Smooth muscle cell (in vitro differentiated cells): ENCODE measurements at regions not wholly inside any gene's neighbourhood (a gene's known extent, or its start where the extent isn't known, plus 50 kb on each side); places are given as distances from the start of the nearest gene placed in this dataset.

Experiments
- DNase-seq: peaks from one replicate; lab custom pipeline; 2025; ENCODE audit not compliant: unreplicated experiment; lab: John Stamatoyannopoulos, UW
- H2AFZ ChIP-seq: fragments of 200-600 bp; sonication (generic); 2 replicates; pipeline ENCODE4 v1.6.0; 2016; ENCODE audit warnings: antibody characterized with exemption, low read depth, mild to moderate bottlenecking
- H3F3A ChIP-seq: fragments of 200-600 bp; sonication (generic); 2 replicates; pipeline ENCODE4 v1.6.0; 2017; ENCODE audit warnings: antibody characterized with exemption, low read depth
- H3K27ac ChIP-seq: fragments of 200-600 bp; sonication (generic); 2 replicates; pipeline ENCODE4 v1.5.1; 2016; ENCODE audit warnings: low read depth, mild to moderate bottlenecking
- H3K27me3 ChIP-seq: fragments of 200-600 bp; sonication (generic); 2 replicates; pipeline ENCODE4 v1.6.1; 2016; ENCODE audit warnings: low read depth, mild to moderate bottlenecking
- H3K36me3 ChIP-seq: fragments of 200-600 bp; sonication (generic); 2 replicates; pipeline ENCODE4 v1.5.1; 2016; ENCODE audit warnings: low read depth
- H3K4me1 ChIP-seq: fragments of 200-600 bp; sonication (generic); 2 replicates; pipeline ENCODE4 v1.5.1; 2016; ENCODE audit warnings: low read depth
- H3K4me2 ChIP-seq: fragments of 200-600 bp; sonication (generic); 2 replicates; pipeline ENCODE4 v1.6.0; 2016; ENCODE audit warnings: mild to moderate bottlenecking
- H3K4me3 ChIP-seq: fragments of 200-600 bp; sonication (generic); 2 replicates; pipeline ENCODE4 v1.5.1; 2016; ENCODE audit warnings: mild to moderate bottlenecking
- H3K79me2 ChIP-seq: fragments of 200-600 bp; sonication (generic); 2 replicates; pipeline ENCODE4 v1.6.0; 2016; ENCODE audit warnings: low read depth, mild to moderate bottlenecking
- H3K9ac ChIP-seq: fragments of 200-600 bp; sonication (generic); 2 replicates; pipeline ENCODE4 v1.6.0; 2016; ENCODE audit warnings: low read depth
- H3K9me3 ChIP-seq: fragments of 200-600 bp; sonication (generic); replicated peaks from 2 replicates; pipeline ENCODE4 v1.5.1; 2016; ENCODE audit warnings: low read depth
- H4K20me1 ChIP-seq: fragments of 200-600 bp; sonication (generic); 2 replicates; pipeline ENCODE4 v1.6.0; 2016; ENCODE audit warnings: low read depth
- WGBS: methylation state at CpG from one replicate; pipeline ENCODE4 v1.1.7; 2016; ENCODE audit warnings: low lambda C conversion rate; 5-methylcytosine and 5-hydroxymethylcytosine counted together
- TF ChIP-seq, protein P1 (sequence below): fragments of 200-600 bp; sonication (generic); IDR thresholded peaks from 2 replicates; pipeline ENCODE4 v1.5.1; 2017; ENCODE audit warnings: borderline replicate concordance, mild to moderate bottlenecking, antibody characterized with exemption; ENCODE audit not compliant: insufficient read depth, poor library complexity, severe bottlenecking

DNA sequence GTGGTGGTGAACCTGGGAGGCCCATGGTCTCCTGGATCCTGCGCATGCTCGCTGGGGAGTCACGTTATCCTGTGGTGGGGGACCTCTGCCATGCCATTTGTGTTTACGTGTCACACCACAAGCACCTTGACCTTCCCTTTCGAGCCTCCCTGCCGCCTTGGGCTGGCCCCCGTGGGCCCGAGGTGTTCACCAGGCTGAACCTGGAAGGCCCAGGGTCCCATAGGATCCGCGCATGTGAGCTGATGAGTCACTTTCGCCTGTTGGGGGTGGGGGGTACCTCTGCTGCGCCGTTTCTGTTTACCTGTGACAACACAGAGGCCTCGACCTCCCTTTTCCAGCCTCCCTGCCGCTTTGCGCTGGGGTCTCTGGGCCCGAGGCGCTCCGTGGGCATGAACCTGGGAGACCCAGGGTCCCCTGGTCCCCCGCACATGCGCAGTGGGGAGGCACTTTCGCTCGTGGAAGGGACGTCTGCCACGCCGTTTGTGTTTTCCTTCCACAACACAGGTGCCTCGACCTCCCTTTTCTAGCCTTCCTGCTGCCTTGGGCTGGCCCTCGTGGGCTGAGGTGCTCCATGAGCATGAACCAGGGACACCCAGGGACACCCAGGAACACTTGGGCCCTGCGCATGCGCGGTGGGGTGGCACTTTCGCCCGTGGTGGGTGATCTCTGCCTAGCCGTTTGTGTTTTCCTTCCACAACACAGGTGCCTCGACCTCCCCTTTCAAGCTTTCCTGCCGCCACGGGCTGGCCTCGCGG, 334.1 kb downstream of the ALG10 start:
- Histone ChIP-seq H3K27me3 (no peaks in the 10 kb centered on the region), H3K79me2 (no peaks in the 10 kb centered on the region), H3K4me3 (no peak overlapping the region), H3K9me3 (no peaks in the 10 kb centered on the region), H3K4me2 (no peak overlapping the region), H3K27ac (no peak overlapping the region), H4K20me1 (no peaks in the 10 kb centered on the region), H2AFZ (no peak overlapping the region), H3K36me3 (no peaks in the 10 kb centered on the region), H3F3A (no peaks in the 10 kb centered on the region), H3K4me1 (no peaks in the 10 kb centered on the region), H3K9ac (no peak overlapping the region)
- no peak for DNase-seq
- 78% methylated on average over 39 of the region's 39 CpGs for WGBS
- TF ChIP-seq, protein P1, sequence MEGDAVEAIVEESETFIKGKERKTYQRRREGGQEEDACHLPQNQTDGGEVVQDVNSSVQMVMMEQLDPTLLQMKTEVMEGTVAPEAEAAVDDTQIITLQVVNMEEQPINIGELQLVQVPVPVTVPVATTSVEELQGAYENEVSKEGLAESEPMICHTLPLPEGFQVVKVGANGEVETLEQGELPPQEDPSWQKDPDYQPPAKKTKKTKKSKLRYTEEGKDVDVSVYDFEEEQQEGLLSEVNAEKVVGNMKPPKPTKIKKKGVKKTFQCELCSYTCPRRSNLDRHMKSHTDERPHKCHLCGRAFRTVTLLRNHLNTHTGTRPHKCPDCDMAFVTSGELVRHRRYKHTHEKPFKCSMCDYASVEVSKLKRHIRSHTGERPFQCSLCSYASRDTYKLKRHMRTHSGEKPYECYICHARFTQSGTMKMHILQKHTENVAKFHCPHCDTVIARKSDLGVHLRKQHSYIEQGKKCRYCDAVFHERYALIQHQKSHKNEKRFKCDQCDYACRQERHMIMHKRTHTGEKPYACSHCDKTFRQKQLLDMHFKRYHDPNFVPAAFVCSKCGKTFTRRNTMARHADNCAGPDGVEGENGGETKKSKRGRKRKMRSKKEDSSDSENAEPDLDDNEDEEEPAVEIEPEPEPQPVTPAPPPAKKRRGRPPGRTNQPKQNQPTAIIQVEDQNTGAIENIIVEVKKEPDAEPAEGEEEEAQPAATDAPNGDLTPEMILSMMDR, result no peak

DNA sequence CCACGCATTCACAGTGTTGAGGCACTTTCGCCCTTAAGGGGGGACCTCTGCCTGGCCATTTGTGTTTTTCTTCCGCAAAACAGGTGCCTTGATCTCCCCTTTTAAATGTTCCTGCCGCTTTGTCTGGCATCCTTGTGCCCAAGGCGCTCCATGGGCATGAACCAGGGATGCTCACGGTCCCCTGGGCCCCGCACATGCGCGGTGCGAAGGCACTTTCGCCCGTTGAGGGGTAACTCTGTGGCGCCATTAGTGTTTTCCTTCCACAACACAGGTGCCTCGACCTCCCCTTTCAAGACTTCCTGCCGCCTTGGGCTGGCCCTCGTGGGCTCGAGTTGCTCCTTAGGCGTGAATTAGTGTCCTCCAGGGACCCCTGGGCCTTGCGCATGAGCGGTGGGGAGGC, 335.5 kb downstream of the ALG10 start:
- TF ChIP-seq, protein P1, result no peak
- Histone ChIP-seq H3K79me2 (no peaks in the 10 kb centered on the region), H3K36me3 (no peaks in the 10 kb centered on the region), H3K4me3 (no peak overlapping the region), H3K27me3 (no peaks in the 10 kb centered on the region), H3K9ac (no peak overlapping the region), H3K4me2 (no peak overlapping the region), H3K9me3 (no peaks in the 10 kb centered on the region), H2AFZ (no peak overlapping the region), H3K27ac (no peak overlapping the region), H3F3A (no peaks in the 10 kb centered on the region), H3K4me1 (no peaks in the 10 kb centered on the region), H4K20me1 (no peaks in the 10 kb centered on the region)
- no peak for DNase-seq
- 68% methylated on average over 20 of the region's 20 CpGs for WGBS

DNA sequence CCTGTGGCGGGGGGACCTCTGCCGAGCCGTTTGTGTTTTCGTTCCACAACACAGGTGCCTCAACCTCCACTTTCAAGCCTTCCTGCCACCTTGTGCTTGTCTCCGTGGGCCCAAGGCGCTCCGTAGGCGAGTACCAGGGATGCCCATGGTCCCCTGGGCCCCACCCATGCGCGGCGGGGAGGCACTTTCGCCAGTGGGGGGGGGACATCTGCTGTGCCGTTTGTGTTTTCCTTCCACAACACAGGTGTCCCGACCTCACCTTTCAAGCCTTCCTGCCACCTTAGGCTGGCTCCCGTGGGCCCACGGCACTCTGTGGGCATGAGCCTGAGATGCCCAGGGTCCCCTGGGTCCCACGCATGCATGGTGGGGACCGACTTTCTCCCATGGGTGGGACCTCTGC, 335.9 kb downstream of the ALG10 start:
- TF ChIP-seq, protein P1, result no peak
- 72% methylated on average over 17 of the region's 18 CpGs for WGBS
- Histone ChIP-seq H3F3A (no peaks in the 10 kb centered on the region), H4K20me1 (no peaks in the 10 kb centered on the region), H2AFZ (no peak overlapping the region), H3K4me1 (no peaks in the 10 kb centered on the region), H3K27me3 (no peaks in the 10 kb centered on the region), H3K36me3 (no peaks in the 10 kb centered on the region), H3K27ac (no peak overlapping the region), H3K9me3 (no peaks in the 10 kb centered on the region), H3K4me3 (no peak overlapping the region), H3K9ac (no peak overlapping the region), H3K79me2 (no peaks in the 10 kb centered on the region), H3K4me2 (no peak overlapping the region)
- DNase-seq, result no peak
